HEK293 (cell line): ENCODE measurements at regions not wholly inside any gene's neighbourhood (a gene's known extent, or its start where the extent isn't known, plus 50 kb on each side); places are given as distances from the start of the nearest gene placed in this dataset.

ENCODE experiments used
- CTCF ChIP-seq: fragments of 450-650 bp; formaldehyde crosslinking; IDR thresholded peaks from 2 replicates; pipeline ENCODE4 v1.5.1; 2016; ENCODE audit warnings: missing biosample characterization, missing genetic modification characterization
- HOXC10 ChIP-seq: sonication (generic); formaldehyde crosslinking; IDR thresholded peaks from 2 replicates; pipeline ENCODE4 v1.8.1; 2023; ENCODE audit warnings: mild to moderate bottlenecking, missing genetic modification reagents
- KLF16 ChIP-seq: fragments of 450-650 bp; formaldehyde crosslinking; IDR thresholded peaks from 2 replicates; pipeline ENCODE4 v1.5.1; 2017; ENCODE audit warnings: missing biosample characterization, missing genetic modification characterization
- MYNN ChIP-seq: fragments of 450-650 bp; formaldehyde crosslinking; IDR thresholded peaks from 2 replicates; pipeline ENCODE4 v1.5.1; 2016; ENCODE audit warnings: missing biosample characterization, missing genetic modification characterization, borderline replicate concordance
- YY1 ChIP-seq: fragments of 450-650 bp; formaldehyde crosslinking; IDR thresholded peaks from 2 replicates; pipeline ENCODE4 v1.5.1; 2018; ENCODE audit warnings: missing biosample characterization, missing genetic modification characterization
- ZBTB17 ChIP-seq: fragments of 450-650 bp; formaldehyde crosslinking; IDR thresholded peaks from 2 replicates; pipeline ENCODE4 v1.5.1; 2016; ENCODE audit warnings: missing biosample characterization, missing genetic modification characterization
- ZNF10 ChIP-seq: fragments of 450-650 bp; formaldehyde crosslinking; IDR thresholded peaks from 2 replicates; pipeline ENCODE4 v1.5.1; 2017; ENCODE audit warnings: missing biosample characterization, missing genetic modification characterization
- ZNF274 ChIP-seq, 2 experiments: fragments of 200-500 bp in 1 of 2; fragments of 450-650 bp in 1 of 2; sonication (Bioruptor generic) in 1 of 2; formaldehyde crosslinking in 1 of 2; IDR thresholded peaks; 2 replicates each; pipeline versions ENCODE4 v1.5.1 to v1.6.1; 2014 to 2016; ENCODE audit warnings: borderline replicate concordance in 1 of 2, inconsistent platforms in 1 of 2, low read length in 1 of 2, missing biosample characterization in 1 of 2, missing genetic modification characterization in 1 of 2
- ZNF561 ChIP-seq: fragments of 450-650 bp; IDR thresholded peaks from 2 replicates; pipeline ENCODE4 v1.5.1; 2018; ENCODE audit warnings: missing biosample characterization, missing genetic modification characterization, borderline replicate concordance
- ZNF701 ChIP-seq: fragments of 450-650 bp; formaldehyde crosslinking; IDR thresholded peaks from 2 replicates; pipeline ENCODE4 v1.5.1; 2016; ENCODE audit warnings: missing biosample characterization, missing genetic modification characterization
- ZNF76 ChIP-seq: fragments of 450-650 bp; formaldehyde crosslinking; IDR thresholded peaks from 2 replicates; pipeline ENCODE4; 2016; ENCODE audit warnings: low read depth, missing biosample characterization, missing genetic modification characterization, borderline replicate concordance
- ZSCAN18 ChIP-seq: fragments of 450-650 bp; formaldehyde crosslinking; IDR thresholded peaks from 2 replicates; pipeline ENCODE4 v1.5.1; 2016; ENCODE audit warnings: missing biosample characterization, missing genetic modification characterization

DNA sequence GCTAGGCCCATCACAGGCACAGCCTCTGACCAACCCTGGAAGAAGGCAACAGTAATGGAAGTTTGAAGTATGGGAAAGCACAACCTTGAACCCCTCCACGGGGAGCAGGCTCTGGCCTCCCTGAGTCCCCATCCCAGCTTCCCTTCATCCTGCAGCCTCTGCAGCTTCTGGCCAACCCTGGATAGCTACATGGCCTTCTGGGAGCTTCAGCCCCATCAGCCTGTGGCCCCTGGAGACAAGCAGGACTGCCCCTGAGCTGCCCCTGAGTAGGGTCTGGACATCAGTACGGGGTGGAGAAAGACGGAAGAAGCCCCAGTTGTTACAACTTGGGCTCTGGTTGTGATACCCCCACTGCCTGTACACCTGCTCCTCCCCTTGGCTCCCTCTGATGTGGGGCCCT, 113.8 kb upstream of the CD82 start:
- TF ChIP-seq ZNF274 (IDR thresholded peaks at IDR 0.05; ENCODE audit: low read length) (no peak), ZNF274 (tag by site-specific recombination; IDR thresholded peaks at IDR 0.05; ENCODE audit: borderline replicate concordance) (no peak), ZNF76 (tag by site-specific recombination) (no peak), YY1 (tag by site-specific recombination) (no peak), CTCF (tag by site-specific recombination) (no peak), ZNF701 (tag by site-specific recombination) (no peak), KLF16 (tag by site-specific recombination) (no peak), MYNN (tag by site-specific recombination) (no peak), ZSCAN18 (no peak), ZNF561 (tag by site-specific recombination) (no peak), HOXC10 (CRISPR knock-in tag) (no peak), ZBTB17 (tag by site-specific recombination) (no peak), ZNF10 (no peak)
